Mucosa of descending colon (tissue), 3 donors: ENCODE measurements at regions not wholly inside any gene's neighbourhood (a gene's known extent, or its start where the extent isn't known, plus 50 kb on each side); places are given as distances from the start of the nearest gene placed in this dataset.

Experiments used
- ATAC-seq: fragments of 200-7000 bp; cut with Tn5 transposase; one replicate; pipeline ENCODE4 v1.9.1; 2020; ENCODE audit warnings: mild to moderate bottlenecking, moderate library complexity
- DNase-seq, 3 donors: peaks; one replicate each; pipeline ENCODE4 v3.0.0-alpha.2; 2020
- H3K36me3 ChIP-seq: fragments of 200-600 bp; one replicate; pipeline ENCODE4 v1.8.0; 2021; ENCODE audit warnings: low read depth, mild to moderate bottlenecking
- H3K4me1 ChIP-seq: fragments of 200-600 bp; one replicate; pipeline ENCODE4 v1.8.0; 2021; ENCODE audit warnings: low read depth, mild to moderate bottlenecking
- H3K4me3 ChIP-seq: fragments of 200-600 bp; one replicate; pipeline ENCODE4 v1.8.0; 2021; ENCODE audit warnings: mild to moderate bottlenecking
- H3K9me3 ChIP-seq: fragments of 200-600 bp; one replicate; pipeline ENCODE4 v1.8.0; 2021; ENCODE audit warnings: mild to moderate bottlenecking
- CTCF ChIP-seq: fragments of 200-600 bp; IDR thresholded peaks from one replicate; pipeline ENCODE4 v1.8.0; 2022; ENCODE audit warnings: antibody characterized with exemption, mild to moderate bottlenecking
- intact Hi-C, 2 donors: fragments of 100-400 bp; cut with DNase I in 1 of 2; cut with micrococcal nuclease in 1 of 2; formaldehyde crosslinking; loops; one replicate each; pipeline versions ENCODE4 v1.11.0 to v1.11.1; 2022; cut with DNase I, micrococcal nuclease
- donor health status: DM: no; HTN: no; CAD: no; lungs with moderate emphysema.
- donor health status: DM: no; HTN: no; CAD: no.
- donor health status: DM: no; HTN: yes; CAD: no.

DNA sequence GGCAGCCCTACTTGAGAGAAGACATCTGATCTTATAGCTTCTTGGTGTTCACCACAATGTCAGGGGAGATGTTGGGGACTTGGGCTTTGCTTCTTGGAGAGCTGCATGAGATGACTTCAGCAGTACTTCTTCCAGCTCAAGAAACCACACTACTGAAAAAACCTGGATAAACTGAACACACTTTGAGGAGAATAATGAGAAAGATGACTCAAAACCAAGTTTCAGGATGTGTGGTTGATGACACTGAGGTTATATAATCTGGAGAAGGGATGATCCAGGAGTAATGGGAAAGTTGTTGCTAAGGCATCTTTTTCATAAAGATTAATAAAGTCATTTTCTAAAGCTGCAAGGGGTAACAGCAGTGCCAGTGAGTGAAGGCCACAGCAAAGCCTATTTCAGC, 58.4 kb upstream of the PNPLA4 start:
- ATAC-seq (no peak), DNase-seq (no peak)
- H3K4me3 ChIP-seq, result no peak overlapping the region
- no peaks in the 10 kb centered on the region for H3K9me3 ChIP-seq
- intact Hi-C loops, result no loop called here
- no peaks in the 10 kb centered on the region for H3K4me1 ChIP-seq
- no peaks in the 10 kb centered on the region for H3K36me3 ChIP-seq
- no peak for TF ChIP-seq CTCF

DNA sequence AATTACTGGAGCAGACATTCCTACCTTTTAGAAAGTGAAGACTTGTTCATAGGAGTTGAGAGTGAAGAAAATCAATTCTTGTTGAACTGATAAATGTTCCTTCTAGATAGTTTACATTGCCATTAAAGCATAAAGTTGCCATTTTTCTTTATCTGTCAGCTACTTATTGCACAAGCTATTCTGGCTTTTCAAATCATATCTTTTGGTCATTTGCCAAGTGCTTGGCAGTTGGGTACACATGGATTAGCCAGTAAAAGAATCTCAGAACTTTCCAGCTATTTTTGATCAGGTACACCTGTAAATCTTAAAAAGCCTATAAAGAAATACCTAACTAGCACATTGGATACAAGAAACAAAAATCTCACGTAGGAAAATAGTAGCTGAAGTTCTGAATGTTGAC, 56.4 kb upstream of the PNPLA4 start:
- DNase-seq, result no peak
- Histone ChIP-seq H3K4me3 (no peak overlapping the region), H3K36me3 (no peaks in the 10 kb centered on the region), H3K9me3 (no peaks in the 10 kb centered on the region), H3K4me1 (no peaks in the 10 kb centered on the region)
- intact Hi-C loops, result no loop called here
- no peak for ATAC-seq
- no peak for TF ChIP-seq CTCF
